Adrenal gland (tissue), 9 donors: ENCODE measurements at regions not wholly inside any gene's neighbourhood (a gene's known extent, or its start where the extent isn't known, plus 50 kb on each side); places are given as distances from the start of the nearest gene placed in this dataset.

Experiments
- DNase-seq, 7 donors: peaks; one replicate each; pipeline ENCODE4 v3.0.0-alpha.2; 2019 to 2020
- H3K27ac ChIP-seq, 5 donors: fragments of 200-600 bp; sonication (generic) in 4 of 5; 1 replicate in 3 of 5; 2 replicates in 2 of 5; pipeline versions ENCODE4 v1.5.1 to v1.8.0; 2016 to 2020; ENCODE audit warnings: mild to moderate bottlenecking in 1 of 5
- H3K27me3 ChIP-seq: fragments of 200-600 bp; 2 replicates; pipeline ENCODE4 v1.8.0; 2021
- H3K36me3 ChIP-seq, 2 donors: fragments of 200-600 bp; replicated peaks in 1 of 2; 1 replicate in 1 of 2; 2 replicates in 1 of 2; pipeline versions ENCODE4 v1.5.1 to v1.8.0; 2018 to 2022
- H3K4me1 ChIP-seq, 2 donors: fragments of 200-600 bp; replicated peaks in 1 of 2; 1 replicate in 1 of 2; 2 replicates in 1 of 2; pipeline versions ENCODE4 v1.5.1 to v1.8.0; 2018 to 2021
- H3K4me3 ChIP-seq, 4 donors: fragments of 200-600 bp; sonication (generic) in 3 of 4; one replicate each; pipeline ENCODE4 v1.5.1; 2016 to 2018
- H3K9me3 ChIP-seq, 3 donors: fragments of 200-600 bp; sonication (generic) in 1 of 3; replicated peaks in 1 of 3; 1 replicate in 2 of 3; 2 replicates in 1 of 3; pipeline versions ENCODE4 v1.5.1 to v1.8.0; 2016 to 2021
- POLR2A ChIP-seq, 2 donors: fragments of 450-650 bp; IDR thresholded peaks; one replicate each; pipeline ENCODE4 v1.6.1; 2017; ENCODE audit warnings: antibody characterized with exemption in 2 of 2, mild to moderate bottlenecking in 2 of 2, moderate library complexity in 1 of 2
- WGBS, 4 donors: extraction: QIAGEN DNeasy Blood & Tissue Kit in 2 of 4; methylation state at CpG; one replicate each; pipeline versions ENCODE4 v1.1.5 to v1.1.7; 2013 to 2017; 5-methylcytosine and 5-hydroxymethylcytosine counted together
- intact Hi-C, 2 donors: fragments of 100-400 bp; cut with DNase I; formaldehyde crosslinking; loops; one replicate each; pipeline versions ENCODE4 v1.14.1 to v1.15.0; 2022 to 2023
- TF ChIP-seq, protein P1 (sequence below), 6 experiments: fragments of 450-650 bp in 4 of 6; fragments of 200-600 bp in 2 of 6; sonication (generic) in 1 of 6; IDR thresholded peaks; 1 replicate in 5 of 6; 2 replicates in 1 of 6; pipeline versions ENCODE4 v1.5.1 to v1.8.0; 2016 to 2021; ENCODE audit warnings: antibody characterized with exemption in 6 of 6, mild to moderate bottlenecking in 2 of 6, moderate library complexity in 1 of 6
- donor health status: healthy with polysubstance abuse.
- donor health status: Bipolar disorder and iron deficiency.
- donor health status: DM: yes; HTN: yes; CAD: no.
- donor health status: DM: no; HTN: no; CAD: no.
- donor health status: DM: no; HTN: no; CAD: no.

DNA sequence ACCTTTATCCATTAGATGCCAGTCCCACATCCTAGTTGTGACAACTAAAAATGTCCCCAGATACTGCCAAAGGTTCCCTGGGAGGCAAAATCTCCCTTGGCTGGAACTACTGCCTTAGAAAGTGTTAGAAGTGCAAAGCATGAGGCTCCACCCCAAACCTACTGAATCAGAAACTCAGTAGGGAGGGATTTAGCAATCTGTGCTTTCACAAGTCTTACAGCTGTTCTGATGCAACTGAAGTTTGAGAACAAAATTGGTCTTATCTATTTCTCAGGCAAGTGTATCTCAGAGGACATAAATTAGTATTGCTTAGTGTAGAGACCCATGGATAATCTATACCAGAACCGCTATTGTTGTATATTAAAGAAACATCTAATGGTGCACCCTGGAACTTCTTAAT, 70.2 kb downstream of the CLDN1 start:
- no peaks in the 10 kb centered on the region for H3K4me1 ChIP-seq
- WGBS, 4 donors: 78 to 87% (median 80%) methylated on average over 1 of the region's 1 CpG
- no peaks in the 10 kb centered on the region for H3K36me3 ChIP-seq
- intact Hi-C loops: no loop called here
- no peaks in the 10 kb centered on the region for H3K9me3 ChIP-seq
- TF ChIP-seq POLR2A (IDR thresholded peaks at IDR 0.05): no peak
- TF ChIP-seq, protein P1, sequence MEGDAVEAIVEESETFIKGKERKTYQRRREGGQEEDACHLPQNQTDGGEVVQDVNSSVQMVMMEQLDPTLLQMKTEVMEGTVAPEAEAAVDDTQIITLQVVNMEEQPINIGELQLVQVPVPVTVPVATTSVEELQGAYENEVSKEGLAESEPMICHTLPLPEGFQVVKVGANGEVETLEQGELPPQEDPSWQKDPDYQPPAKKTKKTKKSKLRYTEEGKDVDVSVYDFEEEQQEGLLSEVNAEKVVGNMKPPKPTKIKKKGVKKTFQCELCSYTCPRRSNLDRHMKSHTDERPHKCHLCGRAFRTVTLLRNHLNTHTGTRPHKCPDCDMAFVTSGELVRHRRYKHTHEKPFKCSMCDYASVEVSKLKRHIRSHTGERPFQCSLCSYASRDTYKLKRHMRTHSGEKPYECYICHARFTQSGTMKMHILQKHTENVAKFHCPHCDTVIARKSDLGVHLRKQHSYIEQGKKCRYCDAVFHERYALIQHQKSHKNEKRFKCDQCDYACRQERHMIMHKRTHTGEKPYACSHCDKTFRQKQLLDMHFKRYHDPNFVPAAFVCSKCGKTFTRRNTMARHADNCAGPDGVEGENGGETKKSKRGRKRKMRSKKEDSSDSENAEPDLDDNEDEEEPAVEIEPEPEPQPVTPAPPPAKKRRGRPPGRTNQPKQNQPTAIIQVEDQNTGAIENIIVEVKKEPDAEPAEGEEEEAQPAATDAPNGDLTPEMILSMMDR (IDR thresholded peaks at IDR 0.05): no peak
- DNase-seq: peak in 5 of 7 donors; percentile 22 to 66 (median 49)
- no peak overlapping the region for H3K27ac ChIP-seq
- H3K4me3 ChIP-seq: no peak overlapping the region
- no peaks in the 10 kb centered on the region for H3K27me3 ChIP-seq

DNA sequence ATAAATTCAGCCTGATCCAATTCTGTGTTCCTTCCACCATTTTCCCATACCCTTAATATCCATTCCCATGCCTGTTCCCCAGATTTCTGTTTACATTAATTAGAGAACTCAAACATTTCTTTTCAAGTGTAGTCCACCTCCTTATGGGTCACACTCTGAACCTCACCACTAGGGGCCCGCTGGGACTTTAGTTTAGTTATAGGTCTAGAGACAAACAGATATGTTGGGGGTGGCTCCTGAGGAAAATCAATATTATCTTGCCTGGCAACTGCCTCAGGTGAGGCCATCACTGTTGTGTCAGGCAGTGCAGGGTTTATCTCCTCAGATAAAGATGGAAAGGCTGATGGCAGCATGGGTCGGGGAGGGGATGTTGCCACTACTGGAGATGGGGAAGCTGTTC, 72.8 kb downstream of the CLDN1 start:
- no peaks in the 10 kb centered on the region for H3K36me3 ChIP-seq
- H3K27ac ChIP-seq: no peak overlapping the region
- no peak for DNase-seq
- intact Hi-C loops: no loop called here
- 89 to 100% (median 96%) methylated on average over 2 of the region's 2 CpGs for WGBS, 4 donors
- no peaks in the 10 kb centered on the region for H3K9me3 ChIP-seq
- no peak overlapping the region for H3K4me3 ChIP-seq
- no peaks in the 10 kb centered on the region for H3K27me3 ChIP-seq
- H3K4me1 ChIP-seq: no peaks in the 10 kb centered on the region
- TF ChIP-seq, protein P1 (IDR thresholded peaks at IDR 0.05): no peak
- no peak for TF ChIP-seq POLR2A (IDR thresholded peaks at IDR 0.05)

DNA sequence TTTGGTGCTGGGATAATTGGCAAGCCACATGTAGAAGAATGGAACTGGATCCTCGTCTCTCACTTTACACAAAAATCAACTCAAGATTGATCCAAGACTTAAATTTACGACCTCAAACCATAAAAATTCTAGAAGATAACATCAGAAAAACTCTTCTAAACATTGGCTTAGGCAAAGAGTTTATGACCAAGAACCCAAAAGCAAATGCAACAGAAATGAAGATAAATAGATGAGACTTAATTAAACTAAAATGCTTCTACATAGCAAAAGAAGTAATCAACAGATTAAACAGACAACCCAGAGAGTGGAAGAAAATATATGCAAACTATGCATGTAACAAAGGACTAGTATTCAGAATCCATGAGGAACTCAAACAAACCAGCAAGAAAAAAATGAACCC, 80.1 kb downstream of the CLDN1 start:
- H3K27me3 ChIP-seq: no peaks in the 10 kb centered on the region
- no peaks in the 10 kb centered on the region for H3K36me3 ChIP-seq
- peaks cover 0 to 8% (median 5%) of the 10 kb centered on the region in 3 donors for H3K9me3 ChIP-seq
- intact Hi-C loops: no loop called here
- H3K27ac ChIP-seq: no peak overlapping the region
- DNase-seq: no peak
- WGBS, 4 donors: 62 to 80% (median 71%) methylated on average over 2 of the region's 2 CpGs
- no peaks in the 10 kb centered on the region for H3K4me1 ChIP-seq
- no peak overlapping the region for H3K4me3 ChIP-seq
- TF ChIP-seq, protein P1 (IDR thresholded peaks at IDR 0.05): no peak
- no peak for TF ChIP-seq POLR2A (IDR thresholded peaks at IDR 0.05)

DNA sequence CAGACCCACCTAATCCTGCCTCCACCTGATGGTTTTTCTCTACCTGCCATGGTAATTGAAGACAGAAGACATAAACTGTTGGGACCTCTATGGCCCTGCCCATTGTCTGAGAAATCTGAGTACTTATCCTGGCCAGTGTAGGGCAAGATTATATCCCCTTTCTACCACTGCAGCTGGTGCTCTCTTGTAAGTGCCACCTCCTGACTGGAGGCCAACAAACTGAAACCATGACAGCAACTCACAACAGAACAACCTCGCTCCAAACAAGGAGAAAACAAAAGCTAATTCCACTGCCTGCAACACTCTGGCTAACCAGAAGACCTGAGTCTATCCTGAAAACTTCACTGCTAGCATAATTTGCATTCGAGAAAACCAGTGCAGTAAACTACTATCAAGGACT, 82.9 kb downstream of the CLDN1 start:
- no peaks in the 10 kb centered on the region for H3K36me3 ChIP-seq
- no peak overlapping the region for H3K4me3 ChIP-seq
- H3K27me3 ChIP-seq: no peaks in the 10 kb centered on the region
- no peaks in the 10 kb centered on the region for H3K4me1 ChIP-seq
- intact Hi-C loops: no loop called here
- no peak for DNase-seq
- TF ChIP-seq POLR2A (IDR thresholded peaks at IDR 0.05): no peak
- TF ChIP-seq, protein P1 (IDR thresholded peaks at IDR 0.05): no peak
- WGBS, 4 donors: 64 to 86% (median 66%) methylated on average over 2 of the region's 2 CpGs
- peaks cover 0 to 8% (median 5%) of the 10 kb centered on the region in 3 donors for H3K9me3 ChIP-seq
- no peak overlapping the region for H3K27ac ChIP-seq
